Mesenchymal stem cell (in vitro differentiated cells and primary cell): ENCODE measurements at regions not wholly inside any gene's neighbourhood (a gene's known extent, or its start where the extent isn't known, plus 50 kb on each side); places are given as distances from the start of the nearest gene placed in this dataset.

Experiments
- DNase-seq: peaks from one replicate; pipeline ENCODE4 v3.0.0-alpha.2; 2013
- H2AFZ ChIP-seq: one replicate; pipeline ENCODE4 v1.6.1; 2013; ENCODE audit warnings: low read depth, mild to moderate bottlenecking, control low read depth, inconsistent platforms, low read length, moderate library complexity
- H2AK5ac ChIP-seq: 2 replicates; pipeline ENCODE4 v1.6.1; 2013; ENCODE audit warnings: low read length, moderate library complexity, mild to moderate bottlenecking, inconsistent platforms; ENCODE audit not compliant: severe bottlenecking
- H2BK120ac ChIP-seq: one replicate; pipeline ENCODE4 v1.6.1; 2013; ENCODE audit warnings: low read depth, mild to moderate bottlenecking, inconsistent platforms, low read length, moderate library complexity
- H2BK12ac ChIP-seq, 2 experiments: one replicate each; pipeline ENCODE4 v1.6.1; 2013; ENCODE audit warnings: inconsistent platforms in 2 of 2, low read length in 2 of 2, mild to moderate bottlenecking in 2 of 2, moderate library complexity in 2 of 2, control low read depth in 1 of 2
- H2BK15ac ChIP-seq: one replicate; pipeline ENCODE4 v1.6.1; 2013; ENCODE audit warnings: mild to moderate bottlenecking, low read depth, inconsistent platforms; ENCODE audit not compliant: poor library complexity, severe bottlenecking
- H2BK5ac ChIP-seq: 2 replicates; pipeline ENCODE4 v1.6.1; 2013; ENCODE audit warnings: low read depth, mild to moderate bottlenecking, low read length, control low read depth, inconsistent platforms; ENCODE audit not compliant: poor library complexity, severe bottlenecking
- H3K14ac ChIP-seq, 2 experiments: one replicate each; pipeline ENCODE4 v1.6.1; 2013; ENCODE audit warnings: inconsistent platforms in 2 of 2, low read length in 2 of 2, control low read depth in 1 of 2, mild to moderate bottlenecking in 1 of 2, moderate library complexity in 1 of 2
- H3K18ac ChIP-seq, 2 experiments: one replicate each; pipeline ENCODE4 v1.6.1; 2013; ENCODE audit warnings: inconsistent platforms in 2 of 2, low read length in 2 of 2, control low read depth in 1 of 2, low read depth in 1 of 2, mild to moderate bottlenecking in 1 of 2
- H3K23ac ChIP-seq, 2 experiments: one replicate each; pipeline ENCODE4 v1.6.1; 2013; ENCODE audit warnings: inconsistent platforms in 2 of 2, low read length in 2 of 2, mild to moderate bottlenecking in 2 of 2, moderate library complexity in 2 of 2, control low read depth in 1 of 2
- H3K27ac ChIP-seq: 2 replicates; pipeline ENCODE4 v1.5.1; 2013; ENCODE audit warnings: mild to moderate bottlenecking, moderate library complexity, low read length, control low read depth, inconsistent platforms; ENCODE audit not compliant: poor library complexity, severe bottlenecking
- H3K27me3 ChIP-seq, 2 experiments: 2 replicates each; pipeline versions ENCODE4 v1.6.1 to v1.7.0; 2013; ENCODE audit warnings: low read length in 2 of 2, mild to moderate bottlenecking in 2 of 2, moderate library complexity in 2 of 2, control low read depth in 1 of 2, inconsistent platforms in 1 of 2; ENCODE audit not compliant: control insufficient read depth in 1 of 2, insufficient read depth in 1 of 2
- H3K36me3 ChIP-seq, 2 experiments: 2 replicates each; pipeline versions ENCODE4 v1.6.1 to v1.7.0; 2013; ENCODE audit warnings: low read length in 2 of 2, control low read depth in 1 of 2, inconsistent platforms in 1 of 2, low read depth in 1 of 2, mild to moderate bottlenecking in 1 of 2; ENCODE audit not compliant: insufficient read depth in 2 of 2, control insufficient read depth in 1 of 2
- H3K4ac ChIP-seq, 2 experiments: one replicate each; pipeline ENCODE4 v1.6.1; 2013; ENCODE audit warnings: inconsistent platforms in 2 of 2, low read length in 2 of 2, mild to moderate bottlenecking in 2 of 2, moderate library complexity in 2 of 2, control low read depth in 1 of 2, low read depth in 1 of 2
- H3K4me1 ChIP-seq: 2 replicates; pipeline ENCODE4 v1.6.1; 2013; ENCODE audit warnings: low read depth, low read length, control low read depth; ENCODE audit not compliant: control insufficient read depth, insufficient read depth
- H3K4me2 ChIP-seq: 2 replicates; pipeline ENCODE4 v1.6.1; 2013; ENCODE audit warnings: low read length, mild to moderate bottlenecking, inconsistent platforms; ENCODE audit not compliant: poor library complexity, severe bottlenecking
- H3K4me3 ChIP-seq, 2 experiments: 2 replicates each; pipeline versions ENCODE4 v1.5.1 to v1.7.0; 2013; ENCODE audit warnings: low read length in 2 of 2, mild to moderate bottlenecking in 2 of 2, control low read depth in 1 of 2, low read depth in 1 of 2; ENCODE audit not compliant: insufficient read depth in 1 of 2
- H3K79me1 ChIP-seq: replicated peaks from 2 replicates; pipeline ENCODE4 v1.6.1; 2013; ENCODE audit warnings: mild to moderate bottlenecking, control low read depth, low read length, inconsistent platforms; ENCODE audit not compliant: poor library complexity, severe bottlenecking
- H3K9ac ChIP-seq: 2 replicates; pipeline ENCODE4 v1.7.0; 2013; ENCODE audit warnings: mild to moderate bottlenecking, low read length, moderate library complexity
- H3K9me3 ChIP-seq: 2 replicates; pipeline ENCODE4 v1.7.0; 2013; ENCODE audit warnings: mild to moderate bottlenecking, low read length; ENCODE audit not compliant: control insufficient read depth
- H4K8ac ChIP-seq: one replicate; pipeline ENCODE4 v1.6.1; 2013; ENCODE audit warnings: inconsistent platforms, mild to moderate bottlenecking, low read length, moderate library complexity
- H4K91ac ChIP-seq: one replicate; pipeline ENCODE4 v1.6.1; 2013; ENCODE audit warnings: mild to moderate bottlenecking, low read length, inconsistent platforms
- WGBS: methylation state at CpG from one replicate; pipeline ENCODE4 v1.1.7; 2013; ENCODE audit warnings: mixed read lengths; 5-methylcytosine and 5-hydroxymethylcytosine counted together

GRCh38 chr3:46768061-46768460 lies 50.4 kb upstream of the PRSS50 start:
- Histone ChIP-seq H3K27me3 (no peaks in the 10 kb centered on the region), H4K91ac (no peak overlapping the region), H3K14ac (no peak overlapping the region), H3K9ac (no peak overlapping the region), H3K4ac (no peak overlapping the region), H2AFZ (no peak overlapping the region), H3K27ac (no peak overlapping the region), H3K79me1 (no peaks in the 10 kb centered on the region), H3K4me2 (no peak overlapping the region), H2BK12ac (no peak overlapping the region), H3K4me1 (no peaks in the 10 kb centered on the region), H2AK5ac (no peak overlapping the region), H2BK5ac (no peak overlapping the region), H2BK120ac (no peak overlapping the region), H3K18ac (no peak overlapping the region), H3K23ac (no peak overlapping the region), H2BK15ac (no peak overlapping the region), H3K9me3 (peaks cover 59% of the 10 kb centered on the region), H4K8ac (no peak overlapping the region), H3K4me3 (no peak overlapping the region), H3K36me3 (no peaks in the 10 kb centered on the region)
- no peak for DNase-seq
- 85% methylated on average over 1 of the region's 1 CpG for WGBS
